ENCODE measurements at regions not wholly inside any gene's neighbourhood (a gene's known extent, or its start where the extent isn't known, plus 50 kb on each side); places are given as distances from the start of the nearest gene placed in this dataset.

GRCh38 chr2:187274146-187274545 is 173.9 kb downstream of the CALCRL start:
- Histone ChIP-seq H3K9me3 (ENCODE audit: control insufficient read depth in 2 of 2, insufficient read depth in 1 of 2, low read depth in 1 of 2, low read length in 1 of 2) (no peaks in the 10 kb centered on the region), H3K4me1 (ENCODE audit: control insufficient read depth in 2 of 2, insufficient read depth in 2 of 2, low read length in 1 of 2) (no peaks in the 10 kb centered on the region), H3K27me3 (ENCODE audit: control insufficient read depth in 1 of 2, insufficient read depth in 2 of 2, low read length in 2 of 2) (no peaks in the 10 kb centered on the region), H3K27ac (ENCODE audit: low read depth in 2 of 2, low read length in 1 of 2) (no peak overlapping the region), H3K36me3 (ENCODE audit: control insufficient read depth in 2 of 2, insufficient read depth in 2 of 2, low read length in 1 of 2) (no peaks in the 10 kb centered on the region), H3K4me3 (ENCODE audit: low read depth in 1 of 2, low read length in 2 of 2) (no peak overlapping the region)

- H3K27me3 ChIP-seq (ENCODE audit: control insufficient read depth in 1 of 2, insufficient read depth in 2 of 2, low read length in 2 of 2), result no peaks in the 10 kb centered on the region
- no peaks in the 10 kb centered on the region for H3K4me1 ChIP-seq (ENCODE audit: control insufficient read depth in 2 of 2, insufficient read depth in 2 of 2, low read length in 1 of 2)
Measured at GRCh38 chr2:187272255-187272654, 175.8 kb downstream of the CALCRL start.

GRCh38 chr2:187271825-187272224 is 176.2 kb downstream of the CALCRL start:
- no peaks in the 10 kb centered on the region for H3K9me3 ChIP-seq (ENCODE audit: control insufficient read depth in 2 of 2, insufficient read depth in 1 of 2, low read depth in 1 of 2, low read length in 1 of 2)
- H3K4me1 ChIP-seq (ENCODE audit: control insufficient read depth in 2 of 2, insufficient read depth in 2 of 2, low read length in 1 of 2), result no peaks in the 10 kb centered on the region
- H3K4me3 ChIP-seq (ENCODE audit: low read depth in 1 of 2, low read length in 2 of 2), result no peak overlapping the region
- no peaks in the 10 kb centered on the region for H3K27me3 ChIP-seq (ENCODE audit: control insufficient read depth in 1 of 2, insufficient read depth in 2 of 2, low read length in 2 of 2)
- no peaks in the 10 kb centered on the region for H3K36me3 ChIP-seq (ENCODE audit: control insufficient read depth in 2 of 2, insufficient read depth in 2 of 2, low read length in 1 of 2)
- no peak overlapping the region for H3K27ac ChIP-seq (ENCODE audit: low read depth in 2 of 2, low read length in 1 of 2)

More at GRCh38 chr2:187272255-187272654, 175.8 kb downstream of the CALCRL start:
- Histone ChIP-seq H3K9me3 (ENCODE audit: control insufficient read depth in 2 of 2, insufficient read depth in 1 of 2, low read depth in 1 of 2, low read length in 1 of 2) (no peaks in the 10 kb centered on the region), H3K4me3 (ENCODE audit: low read depth in 1 of 2, low read length in 2 of 2) (no peak overlapping the region), H3K27ac (ENCODE audit: low read depth in 2 of 2, low read length in 1 of 2) (no peak overlapping the region), H3K36me3 (ENCODE audit: control insufficient read depth in 2 of 2, insufficient read depth in 2 of 2, low read length in 1 of 2) (no peaks in the 10 kb centered on the region)

- H3K27me3 ChIP-seq (ENCODE audit: control insufficient read depth in 1 of 2, insufficient read depth in 2 of 2, low read length in 2 of 2), result no peaks in the 10 kb centered on the region
- no peak overlapping the region for H3K4me3 ChIP-seq (ENCODE audit: low read depth in 1 of 2, low read length in 2 of 2)
- H3K4me1 ChIP-seq (ENCODE audit: control insufficient read depth in 2 of 2, insufficient read depth in 2 of 2, low read length in 1 of 2), result no peaks in the 10 kb centered on the region
- 70 to 71% methylated on average over 4 of the region's 4 CpGs for WGBS, 2 donors
- no peak overlapping the region for H3K27ac ChIP-seq (ENCODE audit: low read depth in 2 of 2, low read length in 1 of 2)
- no peaks in the 10 kb centered on the region for H3K9me3 ChIP-seq (ENCODE audit: control insufficient read depth in 2 of 2, insufficient read depth in 1 of 2, low read depth in 1 of 2, low read length in 1 of 2)
- no peaks in the 10 kb centered on the region for H3K36me3 ChIP-seq (ENCODE audit: control insufficient read depth in 2 of 2, insufficient read depth in 2 of 2, low read length in 1 of 2)
Measured at GRCh38 chr2:187266645-187267044, 181.4 kb downstream of the CALCRL start.

GRCh38 chr2:187266147-187266546 is 181.9 kb downstream of the CALCRL start:
- H3K4me3 ChIP-seq (ENCODE audit: low read depth in 1 of 2, low read length in 2 of 2), result no peak overlapping the region
- H3K9me3 ChIP-seq (ENCODE audit: control insufficient read depth in 2 of 2, insufficient read depth in 1 of 2, low read depth in 1 of 2, low read length in 1 of 2), result no peaks in the 10 kb centered on the region
- WGBS, 2 donors, result 80 to 93% methylated on average over 2 of the region's 2 CpGs
- H3K27me3 ChIP-seq (ENCODE audit: control insufficient read depth in 1 of 2, insufficient read depth in 2 of 2, low read length in 2 of 2), result no peaks in the 10 kb centered on the region
- no peaks in the 10 kb centered on the region for H3K36me3 ChIP-seq (ENCODE audit: control insufficient read depth in 2 of 2, insufficient read depth in 2 of 2, low read length in 1 of 2)
- no peaks in the 10 kb centered on the region for H3K4me1 ChIP-seq (ENCODE audit: control insufficient read depth in 2 of 2, insufficient read depth in 2 of 2, low read length in 1 of 2)
- no peak overlapping the region for H3K27ac ChIP-seq (ENCODE audit: low read depth in 2 of 2, low read length in 1 of 2)

- Histone ChIP-seq H3K27ac (ENCODE audit: low read depth in 2 of 2, low read length in 1 of 2) (no peak overlapping the region), H3K4me1 (ENCODE audit: control insufficient read depth in 2 of 2, insufficient read depth in 2 of 2, low read length in 1 of 2) (no peaks in the 10 kb centered on the region), H3K9me3 (ENCODE audit: control insufficient read depth in 2 of 2, insufficient read depth in 1 of 2, low read depth in 1 of 2, low read length in 1 of 2) (no peaks in the 10 kb centered on the region), H3K4me3 (ENCODE audit: low read depth in 1 of 2, low read length in 2 of 2) (no peak overlapping the region), H3K36me3 (ENCODE audit: control insufficient read depth in 2 of 2, insufficient read depth in 2 of 2, low read length in 1 of 2) (no peaks in the 10 kb centered on the region), H3K27me3 (ENCODE audit: control insufficient read depth in 1 of 2, insufficient read depth in 2 of 2, low read length in 2 of 2) (no peaks in the 10 kb centered on the region)
- WGBS, 2 donors, result 39 to 72% methylated on average over 1 of the region's 1 CpG
Measured at GRCh38 chr2:187264612-187265011, 183.4 kb downstream of the CALCRL start.

- no peaks in the 10 kb centered on the region for H3K27me3 ChIP-seq (ENCODE audit: control insufficient read depth in 1 of 2, insufficient read depth in 2 of 2, low read length in 2 of 2)
- 48 to 61% methylated on average over 9 of the region's 9 CpGs for WGBS, 2 donors
- no peak overlapping the region for H3K27ac ChIP-seq (ENCODE audit: low read depth in 2 of 2, low read length in 1 of 2)
- no peak overlapping the region for H3K4me3 ChIP-seq (ENCODE audit: low read depth in 1 of 2, low read length in 2 of 2)
- no peaks in the 10 kb centered on the region for H3K9me3 ChIP-seq (ENCODE audit: control insufficient read depth in 2 of 2, insufficient read depth in 1 of 2, low read depth in 1 of 2, low read length in 1 of 2)
- no peaks in the 10 kb centered on the region for H3K36me3 ChIP-seq (ENCODE audit: control insufficient read depth in 2 of 2, insufficient read depth in 2 of 2, low read length in 1 of 2)
- H3K4me1 ChIP-seq (ENCODE audit: control insufficient read depth in 2 of 2, insufficient read depth in 2 of 2, low read length in 1 of 2), result no peaks in the 10 kb centered on the region
Measured at GRCh38 chr2:187263675-187264560, 184.1 kb downstream of the CALCRL start.

- WGBS, 2 donors, result 71 to 73% methylated on average over 1 of the region's 1 CpG
- no peak overlapping the region for H3K27ac ChIP-seq (ENCODE audit: low read depth in 2 of 2, low read length in 1 of 2)
Measured at GRCh38 chr2:187261705-187262104, 186.3 kb downstream of the CALCRL start.

GRCh38 chr2:187252063-187252462 is 196.0 kb downstream of the CALCRL start:
- Histone ChIP-seq H3K4me3 (ENCODE audit: low read depth in 1 of 2, low read length in 2 of 2) (no peak overlapping the region), H3K36me3 (ENCODE audit: control insufficient read depth in 2 of 2, insufficient read depth in 2 of 2, low read length in 1 of 2) (no peaks in the 10 kb centered on the region), H3K27me3 (ENCODE audit: control insufficient read depth in 1 of 2, insufficient read depth in 2 of 2, low read length in 2 of 2) (no peaks in the 10 kb centered on the region), H3K4me1 (ENCODE audit: control insufficient read depth in 2 of 2, insufficient read depth in 2 of 2, low read length in 1 of 2) (no peaks in the 10 kb centered on the region), H3K27ac (ENCODE audit: low read depth in 2 of 2, low read length in 1 of 2) (no peak overlapping the region), H3K9me3 (ENCODE audit: control insufficient read depth in 2 of 2, insufficient read depth in 1 of 2, low read depth in 1 of 2, low read length in 1 of 2) (no peaks in the 10 kb centered on the region)
- WGBS, 2 donors, result 93% methylated on average over 10 of the region's 10 CpGs

More at GRCh38 chr2:187261705-187262104, 186.3 kb downstream of the CALCRL start:
- H3K4me3 ChIP-seq (ENCODE audit: low read depth in 1 of 2, low read length in 2 of 2), result no peak overlapping the region
- no peaks in the 10 kb centered on the region for H3K27me3 ChIP-seq (ENCODE audit: control insufficient read depth in 1 of 2, insufficient read depth in 2 of 2, low read length in 2 of 2)
- no peaks in the 10 kb centered on the region for H3K36me3 ChIP-seq (ENCODE audit: control insufficient read depth in 2 of 2, insufficient read depth in 2 of 2, low read length in 1 of 2)
- no peaks in the 10 kb centered on the region for H3K9me3 ChIP-seq (ENCODE audit: control insufficient read depth in 2 of 2, insufficient read depth in 1 of 2, low read depth in 1 of 2, low read length in 1 of 2)
- no peaks in the 10 kb centered on the region for H3K4me1 ChIP-seq (ENCODE audit: control insufficient read depth in 2 of 2, insufficient read depth in 2 of 2, low read length in 1 of 2)

- no peaks in the 10 kb centered on the region for H3K4me1 ChIP-seq (ENCODE audit: control insufficient read depth in 2 of 2, insufficient read depth in 2 of 2, low read length in 1 of 2)
- H3K4me3 ChIP-seq (ENCODE audit: low read depth in 1 of 2, low read length in 2 of 2), result no peak overlapping the region
Measured at GRCh38 chr2:187250137-187250536, 197.9 kb downstream of the CALCRL start.

More at GRCh38 chr2:187250137-187250536, 197.9 kb downstream of the CALCRL start:
- no peaks in the 10 kb centered on the region for H3K36me3 ChIP-seq (ENCODE audit: control insufficient read depth in 2 of 2, insufficient read depth in 2 of 2, low read length in 1 of 2)
- H3K9me3 ChIP-seq (ENCODE audit: control insufficient read depth in 2 of 2, insufficient read depth in 1 of 2, low read depth in 1 of 2, low read length in 1 of 2), result no peaks in the 10 kb centered on the region
- no peaks in the 10 kb centered on the region for H3K27me3 ChIP-seq (ENCODE audit: control insufficient read depth in 1 of 2, insufficient read depth in 2 of 2, low read length in 2 of 2)
- no peak overlapping the region for H3K27ac ChIP-seq (ENCODE audit: low read depth in 2 of 2, low read length in 1 of 2)
